HCT116 (cell line): ENCODE measurements at regions not wholly inside any gene's neighbourhood (a gene's known extent, or its start where the extent isn't known, plus 50 kb on each side); places are given as distances from the start of the nearest gene placed in this dataset.
A peak's percentile ranks its signal among the peaks of the same experiment; 100 is the strongest.
"Not testable (repeated sequence)": the region's sequence is repeated elsewhere in the genome, so short reads cannot be mapped to it uniquely, and the experiment has no call there.

Source experiments
- ATAC-seq: fragments of 200-7000 bp; cut with Tn5 transposase; 2 replicates; pipeline ENCODE4 v1.9.1; 2020; ENCODE audit warnings: mild to moderate bottlenecking, moderate library complexity
- BruUV-seq: library from RNA; stranded (reverse); fragments of 400-500 nt; replicated peaks from 2 replicates; lab custom pipeline; 2021; lab: Mats Ljungman, UMichigan
- CTCF ChIA-PET: fragments of 300-600 bp; sonication (Branson Sonifier 250); formaldehyde crosslinking; loops from one replicate; lab custom pipeline; 2021; ENCODE audit warnings: antibody characterized with exemption; lab: Charles Lee
- POLR2A ChIA-PET: fragments of 300-600, 350-600 bp; sonication (Branson Sonifier 250); formaldehyde crosslinking; loops from one replicate; lab custom pipeline; 2021; ENCODE audit warnings: antibody characterized with exemption; lab: Charles Lee
- RAD21 ChIA-PET, 2 experiments: fragments of 300-600 bp; sonication (Branson Sonifier 250); formaldehyde crosslinking; loops; one replicate each; lab custom pipeline; 2023; ENCODE audit warnings: low total read pairs in 2 of 2; ENCODE audit not compliant: uncharacterized antibody in 2 of 2, unreplicated experiment in 2 of 2, low non-redundant PET in 1 of 2; lab: Charles Lee
- DNase-seq: peaks from one replicate; pipeline ENCODE4 v3.0.0-alpha.2; 2010; ENCODE audit warnings: low read depth, low spot score
- H2AFZ ChIP-seq: fragments of 200-600 bp; shearing (Covaris generic), sonication (generic); 2 replicates; pipeline ENCODE4 v1.6.1; 2017; ENCODE audit warnings: low read depth, mixed run types, mixed read lengths, antibody characterized with exemption, low read length; ENCODE audit not compliant: poor library complexity, severe bottlenecking
- H3K27ac ChIP-seq: 2 replicates; pipeline ENCODE4 v1.5.1; 2012; ENCODE audit warnings: low read depth, low read length
- H3K27me3 ChIP-seq: fragments of 200-600 bp; sonication (generic); 2 replicates; pipeline ENCODE4 v1.6.1; 2016; ENCODE audit warnings: mixed run types, low read length, mixed read lengths; ENCODE audit not compliant: insufficient read depth
- H3K36me3 ChIP-seq, 2 experiments: fragments of 200-500 bp in 1 of 2; fragments of 200-600 bp in 1 of 2; sonication (Bioruptor generic) in 1 of 2; sonication (generic) in 1 of 2; 2 replicates each; pipeline versions ENCODE4 v1.5.1 to v1.6.1; 2014 to 2016; ENCODE audit warnings: low read length in 2 of 2, inconsistent platforms in 1 of 2, mixed read lengths in 1 of 2, mixed run types in 1 of 2; ENCODE audit not compliant: insufficient read depth in 2 of 2, control insufficient read depth in 1 of 2
- H3K4me1 ChIP-seq, 2 experiments: fragments of 200-600 bp in 1 of 2; sonication (generic) in 1 of 2; 2 replicates each; pipeline versions ENCODE4 v1.5.1 to v1.6.1; 2012 to 2017; ENCODE audit warnings: low read length in 2 of 2, inconsistent platforms in 1 of 2, mild to moderate bottlenecking in 1 of 2, mixed read lengths in 1 of 2, mixed run types in 1 of 2, moderate library complexity in 1 of 2; ENCODE audit not compliant: insufficient read depth in 2 of 2, control insufficient read depth in 1 of 2
- H3K4me2 ChIP-seq: fragments of 200-600 bp; sonication (generic); 2 replicates; pipeline ENCODE4 v1.6.1; 2017; ENCODE audit warnings: mixed run types, low read length, mixed read lengths
- H3K4me3 ChIP-seq, 2 experiments: fragments of 200-600 bp in 1 of 2; sonication (generic) in 1 of 2; replicated peaks in 1 of 2; 2 replicates each; pipeline ENCODE4 v1.5.1; 2011 to 2016; ENCODE audit warnings: low read length in 2 of 2, control low read depth in 1 of 2, low read depth in 1 of 2, mild to moderate bottlenecking in 1 of 2, mixed read lengths in 1 of 2, mixed run types in 1 of 2
- H3K79me2 ChIP-seq: fragments of 200-600 bp; sonication (generic); 2 replicates; pipeline ENCODE4 v1.6.1; 2017; ENCODE audit warnings: mild to moderate bottlenecking, mixed run types, low read length, moderate library complexity, mixed read lengths; ENCODE audit not compliant: insufficient read depth
- H3K9ac ChIP-seq: fragments of 200-600 bp; sonication (generic); 2 replicates; pipeline ENCODE4 v1.6.1; 2016; ENCODE audit warnings: low read length, mixed read lengths
- H3K9me2 ChIP-seq: fragments of 200-600 bp; sonication (generic), shearing (Covaris generic); 2 replicates; pipeline ENCODE4 v1.6.1; 2017; ENCODE audit warnings: mixed run types, mild to moderate bottlenecking, moderate library complexity; ENCODE audit not compliant: insufficient read depth
- H3K9me3 ChIP-seq, 2 experiments: fragments of 200-500 bp in 1 of 2; fragments of 200-600 bp in 1 of 2; sonication (Bioruptor generic) in 1 of 2; sonication (generic) in 1 of 2; 2 replicates each; pipeline ENCODE4 v1.6.1; 2014 to 2017; ENCODE audit warnings: low read length in 2 of 2, mixed read lengths in 2 of 2, inconsistent platforms in 1 of 2, low read depth in 1 of 2, mild to moderate bottlenecking in 1 of 2, mixed run types in 1 of 2, moderate library complexity in 1 of 2; ENCODE audit not compliant: control insufficient read depth in 1 of 2, insufficient read depth in 1 of 2
- H4K20me1 ChIP-seq: fragments of 200-600 bp; sonication (generic), shearing (Covaris generic); 2 replicates; pipeline ENCODE4 v1.6.1; 2017; ENCODE audit warnings: mixed run types, mild to moderate bottlenecking, moderate library complexity; ENCODE audit not compliant: insufficient read depth
- CEBPB ChIP-seq: IDR thresholded peaks from 2 replicates; pipeline ENCODE4 v1.6.1; 2012; ENCODE audit warnings: low read depth
- EGR1 ChIP-seq: IDR thresholded peaks from 2 replicates; pipeline ENCODE4 v1.6.1; 2012; ENCODE audit warnings: low read depth
- EZH2 ChIP-seq: fragments of 200-600 bp; sonication (generic); IDR thresholded peaks from 2 replicates; pipeline ENCODE4 v1.6.1; 2017; ENCODE audit warnings: antibody characterized with exemption, mixed run types
- EZH2phosphoT487 ChIP-seq: fragments of 200-600 bp; IDR thresholded peaks from 2 replicates; pipeline ENCODE4 v1.6.1; 2018; ENCODE audit warnings: antibody characterized with exemption, borderline replicate concordance
- JUND ChIP-seq: IDR thresholded peaks from 2 replicates; pipeline ENCODE4 v1.6.1; 2012
- MAX ChIP-seq: IDR thresholded peaks from 2 replicates; pipeline ENCODE4 v1.6.1; 2012
- POLR2A ChIP-seq: IDR thresholded peaks from 2 replicates; pipeline ENCODE4 v1.7.0; 2011; ENCODE audit warnings: borderline replicate concordance; ENCODE audit not compliant: insufficient read depth, insufficient read length; ENCODE audit errors: extremely low read depth
- SIN3A ChIP-seq: IDR thresholded peaks from 2 replicates; pipeline ENCODE4 v1.6.1; 2012; ENCODE audit warnings: low read depth
- SP1 ChIP-seq: IDR thresholded peaks from 2 replicates; pipeline ENCODE4 v1.6.1; 2012; ENCODE audit warnings: low read depth
- SRF ChIP-seq: IDR thresholded peaks from 2 replicates; pipeline ENCODE4 v1.6.1; 2012; ENCODE audit warnings: low read depth
- TCF7L2 ChIP-seq: IDR thresholded peaks from 2 replicates; pipeline ENCODE4 v1.7.0; 2011; ENCODE audit warnings: borderline replicate concordance, inconsistent platforms; ENCODE audit not compliant: insufficient read depth, insufficient read length; ENCODE audit errors: extremely low read depth
- YY1 ChIP-seq: IDR thresholded peaks from 2 replicates; pipeline ENCODE4 v1.6.1; 2011; ENCODE audit warnings: low read length, low read depth, moderate library complexity, mild to moderate bottlenecking; ENCODE audit not compliant: insufficient replicate concordance; ENCODE audit errors: extremely low read depth
- ZFX ChIP-seq: fragments of 450-650 bp; IDR thresholded peaks from 2 replicates; pipeline ENCODE4 v1.6.1; 2017
- ZNF274 ChIP-seq: fragments of 200-500 bp; sonication (Bioruptor generic); IDR thresholded peaks from 2 replicates; pipeline ENCODE4 v1.6.1; 2014; ENCODE audit warnings: mild to moderate bottlenecking, low read depth, low read length, inconsistent platforms
- intact Hi-C: fragments of 100-400 bp; cut with micrococcal nuclease; formaldehyde crosslinking; loops from 2 replicates; pipeline ENCODE4 v1.10.0; 2022
- TF ChIP-seq, protein P1 (sequence below), 3 experiments: fragments of 200-600 bp in 1 of 3; sonication (generic) in 1 of 3; IDR thresholded peaks in 2 of 3; conservative IDR thresholded peaks in 1 of 3; 2 replicates each; pipeline ENCODE4 v1.5.1; 2012 to 2017; ENCODE audit warnings: low read depth in 2 of 3, low read length in 2 of 3, antibody characterized with exemption in 1 of 3, borderline replicate concordance in 1 of 3, control low read depth in 1 of 3, mild to moderate bottlenecking in 1 of 3, mixed read lengths in 1 of 3, mixed run types in 1 of 3, moderate library complexity in 1 of 3; ENCODE audit not compliant: insufficient read depth in 1 of 3
- TF ChIP-seq, protein P2 (sequence below): IDR thresholded peaks from 2 replicates; pipeline ENCODE4 v1.6.1; 2012

DNA sequence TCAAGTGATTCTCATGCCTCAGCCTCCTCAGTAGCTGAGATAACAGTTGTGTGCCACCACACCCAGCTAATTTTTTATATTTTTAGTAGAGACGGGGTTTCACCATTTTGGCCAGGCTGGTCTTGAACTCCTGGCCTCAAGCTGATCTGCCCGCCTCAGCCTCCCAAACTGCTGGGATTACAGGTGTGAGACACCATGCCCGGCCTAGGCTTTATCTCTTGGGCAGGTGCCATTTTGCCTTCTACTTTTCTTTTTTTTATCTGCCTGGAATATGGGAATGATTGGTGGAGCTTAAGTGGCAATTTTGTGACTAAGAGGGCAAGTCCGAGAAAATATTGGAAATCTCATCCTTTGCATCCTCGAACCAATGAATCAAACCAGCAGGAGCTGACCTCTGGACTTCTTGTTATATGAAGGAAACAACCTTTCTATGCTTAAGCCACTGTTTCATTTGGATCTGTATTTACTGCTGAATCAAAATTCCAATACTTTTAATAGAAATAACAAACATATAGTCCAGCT lies 128.9 kb upstream of the ZNF217 start:
- Histone ChIP-seq H3K4me2 (no peak overlapping the region), H3K4me1 (peaks cover 0 to 5% of the 10 kb centered on the region in 2 experiments; a peak in 1 of 4 replicates), H3K79me2 (no peaks in the 10 kb centered on the region), H3K4me3 (no peak overlapping the region)
- BruUV-seq: no TSS peak
- no peak for ATAC-seq
- intact Hi-C loops: no loop called here
- TF ChIP-seq EZH2 (no peak), EZH2phosphoT487 (no peak), EGR1 (no peak), ZFX (no peak), MAX (no peak), SRF (no peak), YY1 (no peak), SP1 (no peak), JUND (no peak), POLR2A (no peak), CEBPB (no peak), ZNF274 (no peak), SIN3A (no peak), TCF7L2 (no peak)
- TF ChIP-seq, protein P1, sequence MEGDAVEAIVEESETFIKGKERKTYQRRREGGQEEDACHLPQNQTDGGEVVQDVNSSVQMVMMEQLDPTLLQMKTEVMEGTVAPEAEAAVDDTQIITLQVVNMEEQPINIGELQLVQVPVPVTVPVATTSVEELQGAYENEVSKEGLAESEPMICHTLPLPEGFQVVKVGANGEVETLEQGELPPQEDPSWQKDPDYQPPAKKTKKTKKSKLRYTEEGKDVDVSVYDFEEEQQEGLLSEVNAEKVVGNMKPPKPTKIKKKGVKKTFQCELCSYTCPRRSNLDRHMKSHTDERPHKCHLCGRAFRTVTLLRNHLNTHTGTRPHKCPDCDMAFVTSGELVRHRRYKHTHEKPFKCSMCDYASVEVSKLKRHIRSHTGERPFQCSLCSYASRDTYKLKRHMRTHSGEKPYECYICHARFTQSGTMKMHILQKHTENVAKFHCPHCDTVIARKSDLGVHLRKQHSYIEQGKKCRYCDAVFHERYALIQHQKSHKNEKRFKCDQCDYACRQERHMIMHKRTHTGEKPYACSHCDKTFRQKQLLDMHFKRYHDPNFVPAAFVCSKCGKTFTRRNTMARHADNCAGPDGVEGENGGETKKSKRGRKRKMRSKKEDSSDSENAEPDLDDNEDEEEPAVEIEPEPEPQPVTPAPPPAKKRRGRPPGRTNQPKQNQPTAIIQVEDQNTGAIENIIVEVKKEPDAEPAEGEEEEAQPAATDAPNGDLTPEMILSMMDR (IDR thresholded peaks at IDR 0.05 in 2 of 3, conservative IDR thresholded peaks at IDR 0.05 in 1 of 3; ENCODE audit: borderline replicate concordance in 1 of 3, insufficient read depth in 1 of 3, low read depth in 2 of 3, low read length in 2 of 3): no peak
- TF ChIP-seq, protein P2, sequence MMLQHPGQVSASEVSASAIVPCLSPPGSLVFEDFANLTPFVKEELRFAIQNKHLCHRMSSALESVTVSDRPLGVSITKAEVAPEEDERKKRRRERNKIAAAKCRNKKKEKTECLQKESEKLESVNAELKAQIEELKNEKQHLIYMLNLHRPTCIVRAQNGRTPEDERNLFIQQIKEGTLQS: no peak
- TF ChIP-seq, all 23 proteins: peak for 0
- ChIA-PET CTCF (no interaction called here), RAD21 (no interaction called here), POLR2A (interaction anchor here (0.7 kb wide), 1 partner anchor 345 kb away, joined by 4 read pairs; no protein-coding TSS in a partner anchor)
- no peaks in the 10 kb centered on the region for H4K20me1 ChIP-seq
- no peak overlapping the region for H3K9ac ChIP-seq
- H3K9me2 ChIP-seq: no peaks in the 10 kb centered on the region
- no peak overlapping the region for H3K27ac ChIP-seq
- H2AFZ ChIP-seq: no peak overlapping the region
- H3K9me3 ChIP-seq: no peaks in the 10 kb centered on the region
- no peaks in the 10 kb centered on the region for H3K27me3 ChIP-seq
- DNase-seq: no peak
- no peaks in the 10 kb centered on the region for H3K36me3 ChIP-seq

- H3K9ac ChIP-seq, H3K4me1 ChIP-seq, H3K4me2 ChIP-seq, H3K36me3 ChIP-seq, DNase-seq, H3K27me3 ChIP-seq, H3K79me2 ChIP-seq, H3K9me3 ChIP-seq, H3K27ac ChIP-seq, BruUV-seq, H3K4me3 ChIP-seq, intact Hi-C loops, H4K20me1 ChIP-seq, CTCF ChIA-PET, RAD21 ChIA-PET, H3K9me2 ChIP-seq, POLR2A ChIA-PET, ATAC-seq: not testable (repeated sequence)
- peak overlapping the region; percentile 19 for H2AFZ ChIP-seq
Measured at GRCh38 chr20:53721445-53721963, 127.9 kb upstream of the ZNF217 start.
